HEK293 (cell line): ENCODE measurements at regions not wholly inside any gene's neighbourhood (a gene's known extent, or its start where the extent isn't known, plus 50 kb on each side); places are given as distances from the start of the nearest gene placed in this dataset.

Experiments used
- GLI4 ChIP-seq: fragments of 450-650 bp; formaldehyde crosslinking; IDR thresholded peaks from 2 replicates; pipeline ENCODE4 v1.5.1; 2016; ENCODE audit warnings: missing biosample characterization, missing genetic modification characterization
- REST ChIP-seq: fragments of 450-650 bp; formaldehyde crosslinking; IDR thresholded peaks from 2 replicates; pipeline ENCODE4 v1.5.1; 2016; ENCODE audit warnings: missing biosample characterization, missing genetic modification characterization
- ZBTB11 ChIP-seq: fragments of 450-650 bp; formaldehyde crosslinking; conservative IDR thresholded peaks from 2 replicates; pipeline ENCODE4 v1.5.1; 2016; ENCODE audit warnings: low read depth, missing biosample characterization, missing genetic modification characterization
- ZBTB8A ChIP-seq: fragments of 450-650 bp; formaldehyde crosslinking; IDR thresholded peaks from 2 replicates; pipeline ENCODE4 v1.5.1; 2016; ENCODE audit warnings: missing biosample characterization, missing genetic modification characterization
- ZNF132 ChIP-seq: fragments of 450-650 bp; formaldehyde crosslinking; IDR thresholded peaks from 2 replicates; pipeline ENCODE4 v1.5.1; 2017; ENCODE audit warnings: missing biosample characterization, missing genetic modification characterization, borderline replicate concordance
- ZNF175 ChIP-seq: fragments of 450-650 bp; formaldehyde crosslinking; IDR thresholded peaks from 2 replicates; pipeline ENCODE4 v1.5.1; 2016; ENCODE audit warnings: missing biosample characterization, missing genetic modification characterization
- ZNF530 ChIP-seq: fragments of 450-650 bp; formaldehyde crosslinking; IDR thresholded peaks from 2 replicates; pipeline ENCODE4 v1.5.1; 2016; ENCODE audit warnings: low read depth, missing biosample characterization, missing genetic modification characterization
- TF ChIP-seq, protein P1 (sequence below): fragments of 450-650 bp; formaldehyde crosslinking; IDR thresholded peaks from 2 replicates; pipeline ENCODE4 v1.5.1; 2016; ENCODE audit warnings: missing biosample characterization, missing genetic modification characterization
- TF ChIP-seq, protein P2 (sequence below): fragments of 450-650 bp; formaldehyde crosslinking; IDR thresholded peaks from 2 replicates; pipeline ENCODE4 v1.5.1; 2016; ENCODE audit warnings: missing biosample characterization, missing genetic modification characterization
- TF ChIP-seq, protein P3 (sequence below): fragments of 450-650 bp; formaldehyde crosslinking; optimal IDR thresholded peaks from 2 replicates; pipeline ENCODE3; 2016; ENCODE audit warnings: missing biosample characterization, mild to moderate bottlenecking, missing genetic modification characterization
- TF ChIP-seq, protein P4 (sequence below): fragments of 450-650 bp; formaldehyde crosslinking; IDR thresholded peaks from 2 replicates; pipeline ENCODE4 v1.5.1; 2016; ENCODE audit warnings: missing biosample characterization, missing genetic modification characterization

- TF ChIP-seq, protein P1, sequence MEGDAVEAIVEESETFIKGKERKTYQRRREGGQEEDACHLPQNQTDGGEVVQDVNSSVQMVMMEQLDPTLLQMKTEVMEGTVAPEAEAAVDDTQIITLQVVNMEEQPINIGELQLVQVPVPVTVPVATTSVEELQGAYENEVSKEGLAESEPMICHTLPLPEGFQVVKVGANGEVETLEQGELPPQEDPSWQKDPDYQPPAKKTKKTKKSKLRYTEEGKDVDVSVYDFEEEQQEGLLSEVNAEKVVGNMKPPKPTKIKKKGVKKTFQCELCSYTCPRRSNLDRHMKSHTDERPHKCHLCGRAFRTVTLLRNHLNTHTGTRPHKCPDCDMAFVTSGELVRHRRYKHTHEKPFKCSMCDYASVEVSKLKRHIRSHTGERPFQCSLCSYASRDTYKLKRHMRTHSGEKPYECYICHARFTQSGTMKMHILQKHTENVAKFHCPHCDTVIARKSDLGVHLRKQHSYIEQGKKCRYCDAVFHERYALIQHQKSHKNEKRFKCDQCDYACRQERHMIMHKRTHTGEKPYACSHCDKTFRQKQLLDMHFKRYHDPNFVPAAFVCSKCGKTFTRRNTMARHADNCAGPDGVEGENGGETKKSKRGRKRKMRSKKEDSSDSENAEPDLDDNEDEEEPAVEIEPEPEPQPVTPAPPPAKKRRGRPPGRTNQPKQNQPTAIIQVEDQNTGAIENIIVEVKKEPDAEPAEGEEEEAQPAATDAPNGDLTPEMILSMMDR = no peak
- TF ChIP-seq, protein P2, sequence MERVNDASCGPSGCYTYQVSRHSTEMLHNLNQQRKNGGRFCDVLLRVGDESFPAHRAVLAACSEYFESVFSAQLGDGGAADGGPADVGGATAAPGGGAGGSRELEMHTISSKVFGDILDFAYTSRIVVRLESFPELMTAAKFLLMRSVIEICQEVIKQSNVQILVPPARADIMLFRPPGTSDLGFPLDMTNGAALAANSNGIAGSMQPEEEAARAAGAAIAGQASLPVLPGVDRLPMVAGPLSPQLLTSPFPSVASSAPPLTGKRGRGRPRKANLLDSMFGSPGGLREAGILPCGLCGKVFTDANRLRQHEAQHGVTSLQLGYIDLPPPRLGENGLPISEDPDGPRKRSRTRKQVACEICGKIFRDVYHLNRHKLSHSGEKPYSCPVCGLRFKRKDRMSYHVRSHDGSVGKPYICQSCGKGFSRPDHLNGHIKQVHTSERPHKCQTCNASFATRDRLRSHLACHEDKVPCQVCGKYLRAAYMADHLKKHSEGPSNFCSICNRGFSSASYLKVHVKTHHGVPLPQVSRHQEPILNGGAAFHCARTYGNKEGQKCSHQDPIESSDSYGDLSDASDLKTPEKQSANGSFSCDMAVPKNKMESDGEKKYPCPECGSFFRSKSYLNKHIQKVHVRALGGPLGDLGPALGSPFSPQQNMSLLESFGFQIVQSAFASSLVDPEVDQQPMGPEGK (tag by site-specific recombination) = no peak
- TF ChIP-seq, protein P3, sequence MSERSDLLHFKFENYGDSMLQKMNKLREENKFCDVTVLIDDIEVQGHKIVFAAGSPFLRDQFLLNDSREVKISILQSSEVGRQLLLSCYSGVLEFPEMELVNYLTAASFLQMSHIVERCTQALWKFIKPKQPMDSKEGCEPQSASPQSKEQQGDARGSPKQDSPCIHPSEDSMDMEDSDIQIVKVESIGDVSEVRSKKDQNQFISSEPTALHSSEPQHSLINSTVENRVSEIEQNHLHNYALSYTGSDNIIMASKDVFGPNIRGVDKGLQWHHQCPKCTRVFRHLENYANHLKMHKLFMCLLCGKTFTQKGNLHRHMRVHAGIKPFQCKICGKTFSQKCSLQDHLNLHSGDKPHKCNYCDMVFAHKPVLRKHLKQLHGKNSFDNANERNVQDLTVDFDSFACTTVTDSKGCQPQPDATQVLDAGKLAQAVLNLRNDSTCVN = no peak
- TF ChIP-seq REST (tag by site-specific recombination) = no peak
- no peak for TF ChIP-seq ZBTB11 (tag by site-specific recombination)
- TF ChIP-seq ZNF175 (tag by site-specific recombination) = no peak
- TF ChIP-seq ZNF132 = no peak
- TF ChIP-seq, protein P4, sequence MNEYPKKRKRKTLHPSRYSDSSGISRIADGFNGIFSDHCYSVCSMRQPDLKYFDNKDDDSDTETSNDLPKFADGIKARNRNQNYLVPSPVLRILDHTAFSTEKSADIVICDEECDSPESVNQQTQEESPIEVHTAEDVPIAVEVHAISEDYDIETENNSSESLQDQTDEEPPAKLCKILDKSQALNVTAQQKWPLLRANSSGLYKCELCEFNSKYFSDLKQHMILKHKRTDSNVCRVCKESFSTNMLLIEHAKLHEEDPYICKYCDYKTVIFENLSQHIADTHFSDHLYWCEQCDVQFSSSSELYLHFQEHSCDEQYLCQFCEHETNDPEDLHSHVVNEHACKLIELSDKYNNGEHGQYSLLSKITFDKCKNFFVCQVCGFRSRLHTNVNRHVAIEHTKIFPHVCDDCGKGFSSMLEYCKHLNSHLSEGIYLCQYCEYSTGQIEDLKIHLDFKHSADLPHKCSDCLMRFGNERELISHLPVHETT (tag by site-specific recombination) = no peak
- no peak for TF ChIP-seq ZNF530 (tag by site-specific recombination)
- no peak for TF ChIP-seq ZBTB8A (tag by site-specific recombination)
- TF ChIP-seq GLI4 (tag by site-specific recombination) = no peak
Observed at GRCh38 chr16:50917950-50918703, 176.2 kb downstream of the CYLD start.
